Loucy (cell line): ENCODE measurements at regions not wholly inside any gene's neighbourhood (a gene's known extent, or its start where the extent isn't known, plus 50 kb on each side); places are given as distances from the start of the nearest gene placed in this dataset.

Experiments
- H2AFZ ChIP-seq: fragments of 200-600 bp; sonication (generic); 2 replicates; pipeline ENCODE4 v1.6.0; 2016; ENCODE audit warnings: antibody characterized with exemption, mild to moderate bottlenecking, low read length, moderate library complexity
- H3F3A ChIP-seq: fragments of 200-600 bp; 2 replicates; pipeline ENCODE4 v1.6.0; 2016; ENCODE audit warnings: antibody characterized with exemption, low read depth, mild to moderate bottlenecking
- H3K27me3 ChIP-seq: fragments of 200-600 bp; sonication (generic); 2 replicates; pipeline ENCODE4 v1.6.1; 2014; ENCODE audit warnings: low read length, mild to moderate bottlenecking; ENCODE audit not compliant: insufficient read depth, poor library complexity, severe bottlenecking
- H3K36me3 ChIP-seq: fragments of 200-600 bp; sonication (generic); 2 replicates; pipeline ENCODE4 v1.6.1; 2016; ENCODE audit warnings: low read length; ENCODE audit not compliant: insufficient read depth
- H3K4me1 ChIP-seq: fragments of 200-600 bp; sonication (generic); 2 replicates; pipeline ENCODE4 v1.5.1; 2014; ENCODE audit warnings: low read length, mild to moderate bottlenecking; ENCODE audit not compliant: insufficient read depth, poor library complexity, severe bottlenecking
- H3K4me2 ChIP-seq: fragments of 200-600 bp; sonication (generic); 2 replicates; pipeline ENCODE4 v1.6.0; 2014; ENCODE audit warnings: antibody characterized with exemption, low read length, low read depth, mild to moderate bottlenecking; ENCODE audit not compliant: poor library complexity, severe bottlenecking
- H3K4me3 ChIP-seq: fragments of 200-600 bp; sonication (generic); 2 replicates; pipeline ENCODE4 v1.5.1; 2014; ENCODE audit warnings: low read length, mild to moderate bottlenecking, mixed read lengths; ENCODE audit not compliant: poor library complexity, severe bottlenecking
- H3K79me2 ChIP-seq: fragments of 200-600 bp; sonication (generic); 2 replicates; pipeline ENCODE4 v1.6.1; 2014; ENCODE audit warnings: low read length; ENCODE audit not compliant: insufficient read depth
- H3K9ac ChIP-seq: fragments of 200-600 bp; sonication (generic); 2 replicates; pipeline ENCODE4 v1.6.0; 2014; ENCODE audit warnings: mild to moderate bottlenecking, low read depth, low read length, moderate library complexity; ENCODE audit not compliant: poor library complexity, severe bottlenecking
- H3K9me2 ChIP-seq: fragments of 200-600 bp; sonication (generic); replicated peaks from 2 replicates; pipeline ENCODE4 v1.6.1; 2016; ENCODE audit warnings: low read depth, low read length, mixed read lengths
- H3K9me3 ChIP-seq: fragments of 200-600 bp; sonication (generic); 2 replicates; pipeline ENCODE4 v1.6.1; 2014; ENCODE audit warnings: mild to moderate bottlenecking, antibody characterized with exemption, low read length, low read depth; ENCODE audit not compliant: insufficient read depth
- H4K20me1 ChIP-seq: fragments of 200-600 bp; sonication (generic); 2 replicates; pipeline ENCODE4 v1.6.0; 2014; ENCODE audit warnings: antibody characterized with exemption, low read length, mild to moderate bottlenecking; ENCODE audit not compliant: insufficient read depth, poor library complexity, severe bottlenecking
- EZH2phosphoT487 ChIP-seq: fragments of 200-600 bp; IDR thresholded peaks from 2 replicates; pipeline ENCODE4 v1.6.1; 2018; ENCODE audit warnings: antibody characterized with exemption, mild to moderate bottlenecking, moderate library complexity, borderline replicate concordance
- TF ChIP-seq, protein P1 (sequence below): fragments of 200-600 bp; sonication (generic); conservative IDR thresholded peaks from 2 replicates; pipeline ENCODE4 v1.5.1; 2014; ENCODE audit warnings: mild to moderate bottlenecking, antibody characterized with exemption, low read length

DNA sequence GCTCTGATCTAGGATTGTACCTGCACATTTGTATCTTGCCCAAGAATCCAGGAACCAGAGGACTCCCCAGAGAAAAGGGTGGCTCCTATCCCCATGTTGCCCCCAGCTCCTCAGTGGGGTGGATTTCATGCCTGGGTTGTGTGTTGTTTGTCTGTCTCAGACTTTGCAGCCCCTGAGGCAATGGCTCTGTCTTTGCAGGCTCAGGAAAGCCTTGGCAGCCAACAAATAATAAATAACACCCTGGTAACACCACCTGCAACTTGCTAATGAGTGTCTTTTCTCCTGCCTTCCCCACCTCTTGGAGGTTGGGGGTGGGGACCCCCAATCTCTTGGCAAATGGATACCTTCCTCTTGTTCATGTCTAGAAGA lies 65.2 kb upstream of the CISTR start:
- H3K27me3 ChIP-seq: no peaks in the 10 kb centered on the region
- H4K20me1 ChIP-seq: no peaks in the 10 kb centered on the region
- TF ChIP-seq, protein P1, sequence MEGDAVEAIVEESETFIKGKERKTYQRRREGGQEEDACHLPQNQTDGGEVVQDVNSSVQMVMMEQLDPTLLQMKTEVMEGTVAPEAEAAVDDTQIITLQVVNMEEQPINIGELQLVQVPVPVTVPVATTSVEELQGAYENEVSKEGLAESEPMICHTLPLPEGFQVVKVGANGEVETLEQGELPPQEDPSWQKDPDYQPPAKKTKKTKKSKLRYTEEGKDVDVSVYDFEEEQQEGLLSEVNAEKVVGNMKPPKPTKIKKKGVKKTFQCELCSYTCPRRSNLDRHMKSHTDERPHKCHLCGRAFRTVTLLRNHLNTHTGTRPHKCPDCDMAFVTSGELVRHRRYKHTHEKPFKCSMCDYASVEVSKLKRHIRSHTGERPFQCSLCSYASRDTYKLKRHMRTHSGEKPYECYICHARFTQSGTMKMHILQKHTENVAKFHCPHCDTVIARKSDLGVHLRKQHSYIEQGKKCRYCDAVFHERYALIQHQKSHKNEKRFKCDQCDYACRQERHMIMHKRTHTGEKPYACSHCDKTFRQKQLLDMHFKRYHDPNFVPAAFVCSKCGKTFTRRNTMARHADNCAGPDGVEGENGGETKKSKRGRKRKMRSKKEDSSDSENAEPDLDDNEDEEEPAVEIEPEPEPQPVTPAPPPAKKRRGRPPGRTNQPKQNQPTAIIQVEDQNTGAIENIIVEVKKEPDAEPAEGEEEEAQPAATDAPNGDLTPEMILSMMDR: no peak
- no peak for TF ChIP-seq EZH2phosphoT487
- H3K4me2 ChIP-seq: no peak overlapping the region
- H3K4me3 ChIP-seq: no peak overlapping the region
- H3F3A ChIP-seq: no peaks in the 10 kb centered on the region
- H3K9me2 ChIP-seq: no peaks in the 10 kb centered on the region
- peaks cover 29% of the 10 kb centered on the region for H3K4me1 ChIP-seq
- H2AFZ ChIP-seq: no peak overlapping the region
- H3K9me3 ChIP-seq: no peaks in the 10 kb centered on the region
- no peak overlapping the region for H3K9ac ChIP-seq
- no peaks in the 10 kb centered on the region for H3K36me3 ChIP-seq
- H3K79me2 ChIP-seq: no peaks in the 10 kb centered on the region

DNA sequence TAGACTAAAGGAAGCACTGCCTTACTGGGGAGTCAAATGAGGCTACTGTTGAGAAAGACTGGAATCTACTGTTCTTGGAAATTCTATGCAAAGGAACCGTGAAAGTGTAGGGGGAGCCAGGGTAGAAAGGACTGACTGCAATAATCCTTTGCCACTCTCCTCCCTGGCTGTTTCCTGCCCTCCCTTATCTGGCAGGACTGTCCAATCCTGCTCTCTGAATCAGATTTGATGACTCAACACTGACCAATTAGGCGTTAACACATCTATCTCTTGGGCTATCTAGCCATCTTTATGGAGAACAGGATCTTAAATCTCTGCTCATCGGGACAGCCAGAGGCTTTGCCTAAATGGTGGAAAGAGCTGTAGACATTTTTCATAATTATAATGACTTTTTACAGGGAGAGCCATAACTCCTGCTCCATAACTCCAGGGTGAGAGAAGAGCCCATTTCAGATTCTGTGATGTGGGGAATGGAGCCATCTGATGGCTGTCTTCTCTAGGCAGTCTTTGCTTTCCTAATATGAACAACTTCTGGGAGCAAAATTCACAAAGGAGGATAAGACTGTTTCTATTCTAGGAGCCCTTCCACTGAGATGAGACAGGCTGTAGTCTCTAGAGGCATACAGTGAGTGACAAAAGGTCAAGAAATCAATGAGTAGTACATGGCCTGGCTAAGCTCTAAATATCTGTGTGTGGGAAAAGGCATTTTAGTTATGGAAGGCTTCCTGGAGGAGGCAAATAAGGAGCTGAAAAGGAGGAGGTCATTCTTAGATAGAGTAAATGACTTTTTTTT lies 68.9 kb upstream of the CISTR start:
- Histone ChIP-seq H3K9me3 (no peaks in the 10 kb centered on the region), H3K79me2 (no peaks in the 10 kb centered on the region), H3K9ac (no peak overlapping the region), H3F3A (no peaks in the 10 kb centered on the region), H3K4me2 (no peak overlapping the region), H3K36me3 (no peaks in the 10 kb centered on the region), H4K20me1 (no peaks in the 10 kb centered on the region), H3K4me1 (peaks cover 29% of the 10 kb centered on the region), H2AFZ (no peak overlapping the region), H3K4me3 (no peak overlapping the region), H3K27me3 (no peaks in the 10 kb centered on the region), H3K9me2 (no peaks in the 10 kb centered on the region)
- TF ChIP-seq, protein P1: no peak
- TF ChIP-seq EZH2phosphoT487: no peak

DNA sequence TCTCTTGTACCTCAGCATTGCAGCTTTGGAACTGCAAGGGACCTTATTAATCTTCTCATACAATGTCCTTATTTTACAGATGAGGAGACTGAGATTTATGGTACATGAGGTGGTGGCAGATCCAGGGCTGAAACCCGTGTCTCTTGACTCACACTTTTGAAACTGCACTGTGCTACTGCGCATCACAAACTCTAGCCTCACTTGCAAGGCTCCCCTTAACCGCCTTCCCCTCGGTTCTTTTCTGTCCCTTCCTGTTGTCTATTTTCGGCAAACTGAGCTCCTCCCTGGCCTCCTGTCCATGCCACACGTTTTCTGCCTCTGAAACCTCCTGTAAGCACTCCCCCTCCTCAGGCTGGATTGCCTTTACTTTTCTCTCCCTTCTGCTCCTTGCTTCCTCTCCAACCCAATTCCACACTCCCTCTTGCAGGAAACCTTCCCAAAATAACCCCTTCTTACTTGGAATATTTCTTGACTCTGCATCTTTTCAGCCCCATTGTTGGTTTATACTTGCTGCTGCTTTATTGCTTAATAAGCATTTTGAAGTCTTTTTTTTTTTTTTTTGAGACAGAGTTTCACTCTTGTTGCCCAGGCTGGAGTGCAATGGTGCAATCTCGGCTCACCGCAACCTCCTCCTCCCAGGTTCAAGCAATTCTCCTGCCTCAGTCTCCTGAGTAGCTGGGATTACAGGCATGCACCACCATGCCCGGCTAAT lies 72.4 kb upstream of the CISTR start:
- Histone ChIP-seq H4K20me1 (no peaks in the 10 kb centered on the region), H3K36me3 (no peaks in the 10 kb centered on the region), H3K9ac (no peak overlapping the region), H3K4me1 (peaks cover 11% of the 10 kb centered on the region), H3K4me2 (no peak overlapping the region), H3K9me3 (no peaks in the 10 kb centered on the region), H3K27me3 (no peaks in the 10 kb centered on the region), H3F3A (no peaks in the 10 kb centered on the region), H3K4me3 (no peak overlapping the region), H3K79me2 (no peaks in the 10 kb centered on the region), H2AFZ (no peak overlapping the region), H3K9me2 (no peaks in the 10 kb centered on the region)
- TF ChIP-seq, protein P1: no peak
- TF ChIP-seq EZH2phosphoT487: no peak
